Mesendoderm (in vitro differentiated cells): ENCODE measurements at regions not wholly inside any gene's neighbourhood (a gene's known extent, or its start where the extent isn't known, plus 50 kb on each side); places are given as distances from the start of the nearest gene placed in this dataset.

ENCODE experiments used
- DNase-seq: peaks from one replicate; pipeline ENCODE4 v3.0.0; 2013
- H2AK5ac ChIP-seq: 2 replicates; pipeline ENCODE4 v1.6.1; 2013; ENCODE audit warnings: low read length, inconsistent platforms
- H2BK120ac ChIP-seq: 2 replicates; pipeline ENCODE4 v1.6.1; 2013; ENCODE audit warnings: low read depth, mild to moderate bottlenecking, low read length, moderate library complexity, mixed read lengths
- H2BK15ac ChIP-seq: replicated peaks from 2 replicates; pipeline ENCODE4 v1.6.1; 2013; ENCODE audit warnings: low read depth, mild to moderate bottlenecking, moderate library complexity
- H2BK5ac ChIP-seq: 2 replicates; pipeline ENCODE4 v1.6.1; 2013; ENCODE audit warnings: low read length, inconsistent platforms
- H3K18ac ChIP-seq: 2 replicates; pipeline ENCODE4 v1.6.1; 2013; ENCODE audit warnings: mild to moderate bottlenecking, low read length, mixed read lengths
- H3K23ac ChIP-seq: one replicate; pipeline ENCODE4 v1.6.1; 2013; ENCODE audit warnings: low read length
- H3K27ac ChIP-seq: 2 replicates; pipeline ENCODE4 v1.5.1; 2013; ENCODE audit warnings: low read depth, mild to moderate bottlenecking, inconsistent platforms, low read length, moderate library complexity
- H3K27me3 ChIP-seq: 2 replicates; pipeline ENCODE4 v1.6.1; 2013; ENCODE audit warnings: low read length, control low read depth, mild to moderate bottlenecking, inconsistent platforms; ENCODE audit not compliant: insufficient read depth, poor library complexity
- H3K36me3 ChIP-seq: 2 replicates; pipeline ENCODE4 v1.6.1; 2013; ENCODE audit warnings: low read length, inconsistent platforms; ENCODE audit not compliant: control insufficient read depth, insufficient read depth
- H3K4ac ChIP-seq: one replicate; pipeline ENCODE4 v1.6.1; 2013; ENCODE audit warnings: low read depth, mild to moderate bottlenecking, low read length, moderate library complexity
- H3K4me1 ChIP-seq: 2 replicates; pipeline ENCODE4 v1.6.1; 2013; ENCODE audit warnings: low read depth, low read length, inconsistent platforms; ENCODE audit not compliant: control insufficient read depth
- H3K4me2 ChIP-seq: 2 replicates; pipeline ENCODE4 v1.6.1; 2013; ENCODE audit warnings: low read length
- H3K4me3 ChIP-seq: 2 replicates; pipeline ENCODE4 v1.5.1; 2013; ENCODE audit warnings: mild to moderate bottlenecking, low read length
- H3K56ac ChIP-seq: one replicate; pipeline ENCODE4 v1.6.1; 2013; ENCODE audit warnings: low read length
- H3K79me1 ChIP-seq: 2 replicates; pipeline ENCODE4 v1.6.1; 2013; ENCODE audit warnings: low read length, inconsistent platforms
- H3K79me2 ChIP-seq: 2 replicates; pipeline ENCODE4 v1.6.1; 2013; ENCODE audit warnings: mild to moderate bottlenecking, low read length; ENCODE audit not compliant: control insufficient read depth, insufficient read depth
- H3K9ac ChIP-seq: 2 replicates; pipeline ENCODE4 v1.6.1; 2013; ENCODE audit warnings: low read length, inconsistent platforms
- H4K5ac ChIP-seq: one replicate; pipeline ENCODE4 v1.6.1; 2013; ENCODE audit warnings: low read length
- H4K8ac ChIP-seq: one replicate; pipeline ENCODE4 v1.6.1; 2013; ENCODE audit warnings: low read depth, mild to moderate bottlenecking, control low read depth, low read length, moderate library complexity
- WGBS: extraction: QIAGEN DNeasy Blood & Tissue Kit; methylation state at CpG from one replicate; pipeline ENCODE4 v1.1.7; 2013; ENCODE audit warnings: low lambda C conversion rate, missing lambda C conversion rate; ENCODE audit not compliant: insufficient coverage; ENCODE audit errors: extremely low coverage; 5-methylcytosine and 5-hydroxymethylcytosine counted together

DNA sequence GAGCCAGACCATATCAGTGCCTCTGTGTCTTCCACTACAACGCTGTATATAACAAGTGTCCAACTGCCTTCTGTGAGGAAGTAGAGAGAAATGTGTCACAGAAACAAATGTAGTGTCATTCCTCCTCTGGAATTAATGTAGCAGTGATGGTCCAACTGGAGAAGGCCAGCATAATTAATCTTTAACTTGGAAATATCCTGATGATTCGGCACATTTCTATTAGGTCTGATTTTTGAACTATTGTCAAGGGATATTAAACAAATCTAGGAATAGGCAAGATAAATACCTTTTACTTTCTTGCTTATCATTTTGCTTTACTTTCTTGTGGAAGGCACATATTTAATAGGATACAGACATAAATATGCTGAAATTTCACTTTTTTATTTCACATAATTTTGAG, 446.2 kb upstream of the ALCAM start:
- H3K23ac ChIP-seq, result no peak overlapping the region
- no peak overlapping the region for H3K4ac ChIP-seq
- no peaks in the 10 kb centered on the region for H3K79me1 ChIP-seq
- no peak overlapping the region for H2AK5ac ChIP-seq
- no peaks in the 10 kb centered on the region for H3K36me3 ChIP-seq
- no peak overlapping the region for H2BK120ac ChIP-seq
- H3K56ac ChIP-seq, result no peak overlapping the region
- no peak overlapping the region for H4K5ac ChIP-seq
- DNase-seq, result no peak
- H3K27me3 ChIP-seq, result no peaks in the 10 kb centered on the region
- H3K79me2 ChIP-seq, result no peaks in the 10 kb centered on the region
- H3K4me2 ChIP-seq, result no peak overlapping the region
- no CpG with 5 or more reads among the region's 2 CpGs for WGBS
- no peaks in the 10 kb centered on the region for H3K4me1 ChIP-seq
- no peak overlapping the region for H3K27ac ChIP-seq
- H3K4me3 ChIP-seq, result no peak overlapping the region
- H4K8ac ChIP-seq, result no peak overlapping the region
- no peak overlapping the region for H3K9ac ChIP-seq
- no peak overlapping the region for H2BK15ac ChIP-seq
- no peak overlapping the region for H3K18ac ChIP-seq
- no peak overlapping the region for H2BK5ac ChIP-seq

DNA sequence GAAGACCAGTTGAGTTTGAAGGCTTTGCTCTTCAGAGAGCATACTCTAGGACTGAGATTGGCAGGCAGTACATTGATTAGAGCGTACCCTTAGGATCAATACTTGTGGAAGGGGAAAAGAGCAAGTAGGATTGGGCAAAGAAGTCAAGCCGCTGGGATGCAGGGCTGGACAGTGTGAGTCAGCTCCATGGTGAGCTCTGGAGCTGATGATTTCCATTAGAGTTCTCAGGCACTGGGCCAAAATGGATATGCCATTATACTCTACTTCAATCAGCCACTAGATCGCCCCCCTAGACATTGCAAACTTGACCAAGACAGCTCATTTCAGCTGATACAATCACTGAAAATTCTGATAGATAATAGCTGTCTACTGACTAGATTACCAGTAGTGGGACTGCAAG, 432.7 kb upstream of the ALCAM start:
- no peak overlapping the region for H3K18ac ChIP-seq
- H3K79me2 ChIP-seq, result no peaks in the 10 kb centered on the region
- H2AK5ac ChIP-seq, result no peak overlapping the region
- H3K27ac ChIP-seq, result no peak overlapping the region
- no peak overlapping the region for H4K5ac ChIP-seq
- no peak overlapping the region for H3K23ac ChIP-seq
- no CpG with 5 or more reads among the region's 3 CpGs for WGBS
- H3K79me1 ChIP-seq, result no peaks in the 10 kb centered on the region
- H2BK120ac ChIP-seq, result no peak overlapping the region
- no peak for DNase-seq
- H2BK15ac ChIP-seq, result no peak overlapping the region
- H3K4ac ChIP-seq, result no peak overlapping the region
- H3K36me3 ChIP-seq, result no peaks in the 10 kb centered on the region
- no peaks in the 10 kb centered on the region for H3K4me1 ChIP-seq
- no peak overlapping the region for H3K9ac ChIP-seq
- no peak overlapping the region for H3K56ac ChIP-seq
- no peak overlapping the region for H2BK5ac ChIP-seq
- H3K4me2 ChIP-seq, result no peak overlapping the region
- no peaks in the 10 kb centered on the region for H3K27me3 ChIP-seq
- H3K4me3 ChIP-seq, result no peak overlapping the region
- H4K8ac ChIP-seq, result no peak overlapping the region

DNA sequence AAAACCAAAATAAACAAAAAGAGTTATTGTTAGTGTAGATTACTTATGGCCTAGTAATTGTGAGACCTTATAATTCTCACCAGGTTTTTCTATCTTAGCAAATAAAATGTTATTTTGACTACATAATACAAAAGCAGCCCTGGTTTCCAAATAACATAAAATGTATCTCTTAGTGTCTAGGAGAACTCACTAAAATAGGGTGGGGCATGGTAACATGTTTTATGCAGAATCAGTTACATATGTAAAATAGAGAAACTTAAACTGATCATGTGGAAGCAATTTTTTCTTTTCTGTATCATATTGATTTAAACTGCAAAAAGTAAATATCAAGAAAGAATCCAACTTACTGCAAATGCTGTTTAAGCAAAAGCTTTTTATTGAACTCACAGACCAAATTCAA, 431.1 kb upstream of the ALCAM start:
- no peak overlapping the region for H2BK15ac ChIP-seq
- H3K4me2 ChIP-seq, result no peak overlapping the region
- H3K9ac ChIP-seq, result no peak overlapping the region
- H3K23ac ChIP-seq, result no peak overlapping the region
- H2AK5ac ChIP-seq, result no peak overlapping the region
- H3K27ac ChIP-seq, result no peak overlapping the region
- H4K5ac ChIP-seq, result no peak overlapping the region
- H3K79me2 ChIP-seq, result no peaks in the 10 kb centered on the region
- no peak overlapping the region for H4K8ac ChIP-seq
- no peak overlapping the region for H3K4ac ChIP-seq
- H3K56ac ChIP-seq, result no peak overlapping the region
- H2BK5ac ChIP-seq, result no peak overlapping the region
- H2BK120ac ChIP-seq, result no peak overlapping the region
- no peak for DNase-seq
- no peaks in the 10 kb centered on the region for H3K4me1 ChIP-seq
- no peak overlapping the region for H3K4me3 ChIP-seq
- no peaks in the 10 kb centered on the region for H3K27me3 ChIP-seq
- no peaks in the 10 kb centered on the region for H3K79me1 ChIP-seq
- no peaks in the 10 kb centered on the region for H3K36me3 ChIP-seq
- H3K18ac ChIP-seq, result no peak overlapping the region

DNA sequence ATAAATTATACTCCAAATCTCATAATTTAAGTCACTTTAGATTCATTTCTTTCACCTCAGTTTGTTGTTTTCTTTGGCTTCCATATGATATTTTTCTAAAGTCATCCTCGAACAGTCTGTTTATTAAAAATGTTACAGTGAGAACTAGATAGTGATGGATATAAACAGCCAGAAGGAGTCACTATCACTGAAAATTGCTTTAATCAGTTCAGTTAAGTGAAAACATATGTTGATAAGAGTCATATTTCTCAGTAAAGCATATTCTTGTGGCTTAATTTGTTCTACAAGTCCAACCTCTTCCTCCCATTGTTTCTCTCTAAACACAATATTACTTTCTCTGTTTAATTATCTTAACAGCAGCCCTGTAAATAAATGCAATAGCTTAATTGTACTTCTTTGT, 427.5 kb upstream of the ALCAM start:
- Histone ChIP-seq H3K79me2 (no peaks in the 10 kb centered on the region), H4K5ac (no peak overlapping the region), H3K56ac (no peak overlapping the region), H3K79me1 (no peaks in the 10 kb centered on the region), H2AK5ac (no peak overlapping the region), H3K4me2 (no peak overlapping the region), H3K4me1 (no peaks in the 10 kb centered on the region), H2BK120ac (no peak overlapping the region), H3K27me3 (no peaks in the 10 kb centered on the region), H3K18ac (no peak overlapping the region), H3K36me3 (no peaks in the 10 kb centered on the region), H3K4me3 (no peak overlapping the region), H3K9ac (no peak overlapping the region), H3K23ac (no peak overlapping the region), H4K8ac (no peak overlapping the region), H2BK5ac (no peak overlapping the region), H3K27ac (no peak overlapping the region), H3K4ac (no peak overlapping the region), H2BK15ac (no peak overlapping the region)
- WGBS, result no CpG with 5 or more reads among the region's 1 CpG
- DNase-seq, result no peak

DNA sequence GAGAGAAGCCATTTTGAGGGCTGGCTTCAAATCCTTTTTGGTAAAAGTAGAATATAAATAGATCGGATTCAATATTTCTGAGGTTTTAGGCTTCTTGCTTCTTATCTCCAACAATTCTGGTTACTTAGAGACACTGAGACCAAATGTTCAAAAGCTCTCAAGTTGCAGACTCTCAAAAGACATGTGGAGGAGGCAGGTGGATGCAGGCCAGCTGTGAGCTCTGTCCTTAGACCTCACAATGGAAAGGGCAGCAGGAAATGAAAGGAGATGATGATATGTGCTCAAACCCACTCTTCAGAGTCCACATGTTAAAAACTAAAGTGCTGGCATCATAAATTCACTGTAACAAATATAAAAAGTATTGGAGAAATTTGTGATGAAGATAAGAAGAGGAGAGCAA, 424.9 kb upstream of the ALCAM start:
- Histone ChIP-seq H3K27me3 (no peaks in the 10 kb centered on the region), H3K18ac (no peak overlapping the region), H2AK5ac (no peak overlapping the region), H2BK120ac (no peak overlapping the region), H3K4me3 (no peak overlapping the region), H3K9ac (no peak overlapping the region), H4K5ac (no peak overlapping the region), H3K36me3 (no peaks in the 10 kb centered on the region), H3K79me2 (no peaks in the 10 kb centered on the region), H3K23ac (no peak overlapping the region), H3K4ac (no peak overlapping the region), H2BK5ac (no peak overlapping the region), H3K79me1 (no peaks in the 10 kb centered on the region), H3K56ac (no peak overlapping the region), H4K8ac (no peak overlapping the region), H3K4me1 (no peaks in the 10 kb centered on the region), H2BK15ac (no peak overlapping the region), H3K4me2 (no peak overlapping the region), H3K27ac (no peak overlapping the region)
- no CpG with 5 or more reads among the region's 1 CpG for WGBS
- no peak for DNase-seq

DNA sequence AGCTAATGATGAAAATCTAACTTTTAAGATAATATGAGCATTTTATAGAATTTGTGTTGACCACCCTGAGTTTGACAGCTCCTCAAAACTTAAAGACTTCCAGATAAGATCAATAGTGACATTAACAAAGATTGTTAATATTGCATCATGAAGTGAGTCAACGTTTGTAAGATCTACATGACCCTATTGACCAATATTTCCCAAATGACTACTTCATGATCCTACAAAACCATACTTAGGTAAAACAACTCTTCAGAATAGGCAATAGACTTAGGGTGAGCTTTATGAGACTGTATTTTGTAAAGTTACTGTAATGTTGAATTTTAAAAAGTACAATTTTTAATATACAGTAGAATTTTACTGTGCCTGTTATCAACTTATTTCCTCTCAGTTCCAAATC, 422.7 kb upstream of the ALCAM start:
- H2BK15ac ChIP-seq, result no peak overlapping the region
- H3K79me2 ChIP-seq, result no peaks in the 10 kb centered on the region
- H3K79me1 ChIP-seq, result no peaks in the 10 kb centered on the region
- no peak overlapping the region for H2BK5ac ChIP-seq
- no peak overlapping the region for H4K5ac ChIP-seq
- no peaks in the 10 kb centered on the region for H3K36me3 ChIP-seq
- no peak overlapping the region for H3K18ac ChIP-seq
- H3K27me3 ChIP-seq, result no peaks in the 10 kb centered on the region
- no peak overlapping the region for H3K4me3 ChIP-seq
- no peak for DNase-seq
- H3K4ac ChIP-seq, result no peak overlapping the region
- no peak overlapping the region for H3K4me2 ChIP-seq
- no CpG with 5 or more reads among the region's 1 CpG for WGBS
- no peak overlapping the region for H2AK5ac ChIP-seq
- no peak overlapping the region for H3K27ac ChIP-seq
- H2BK120ac ChIP-seq, result no peak overlapping the region
- H4K8ac ChIP-seq, result no peak overlapping the region
- no peak overlapping the region for H3K56ac ChIP-seq
- no peak overlapping the region for H3K23ac ChIP-seq
- H3K9ac ChIP-seq, result no peak overlapping the region
- H3K4me1 ChIP-seq, result no peaks in the 10 kb centered on the region
